HepG2 (cell line): ENCODE measurements at regions not wholly inside any gene's neighbourhood (a gene's known extent, or its start where the extent isn't known, plus 50 kb on each side); places are given as distances from the start of the nearest gene placed in this dataset.
A peak's percentile ranks its signal among the peaks of the same experiment; 100 is the strongest.

ENCODE experiments used
- ATAC-seq: fragments of 200-7000 bp; cut with Tn5 transposase; 3 replicates; pipeline ENCODE4 v1.9.1; 2020; ENCODE audit warnings: mild to moderate bottlenecking, moderate library complexity
- BruUV-seq: library from RNA; stranded (reverse); fragments of 400-500 nt; replicated peaks from 2 replicates; lab custom pipeline; 2021; lab: Mats Ljungman, UMichigan
- CTCF ChIA-PET: fragments of 300-600 bp; formaldehyde crosslinking; extraction: SDS; loops from one replicate; lab custom pipeline; 2021; ENCODE audit warnings: low total read pairs, inconsistent platforms, low intra/inter-chr PET ratio; lab: Yijun Ruan, JAX
- POLR2A ChIA-PET: fragments of 350-600 bp; sonication (Branson Sonifier 250); formaldehyde crosslinking; loops from one replicate; lab custom pipeline; 2020; ENCODE audit warnings: antibody characterized with exemption, inconsistent platforms; lab: Yijun Ruan, JAX
- DNase-seq: peaks from one replicate; pipeline ENCODE4 v3.0.0-alpha.2; 2015; ENCODE audit warnings: low spot score
- FAIRE-seq: peaks from 3 replicates; lab custom pipeline; 2011; peaks lifted over from hg19 to GRCh38; lab: Jason Lieb, UNC
- H2AFZ ChIP-seq: one replicate; pipeline ENCODE4 v1.6.1; 2011; ENCODE audit warnings: low read length, inconsistent platforms
- H3K27ac ChIP-seq: fragments of 300-600 bp; 3 replicates; pipeline ENCODE4 v1.8.0; 2011; ENCODE audit warnings: mixed run types, mild to moderate bottlenecking, mixed read lengths, low read length, inconsistent platforms; ENCODE audit not compliant: insufficient read depth; ENCODE audit errors: extremely low read length
- H3K27me3 ChIP-seq, 2 experiments: fragments of 200-600 bp in 1 of 2; 2 replicates in 1 of 2; 3 replicates in 1 of 2; pipeline versions ENCODE4 v1.6.0 to v1.8.0; 2011; ENCODE audit warnings: low read length in 2 of 2, mild to moderate bottlenecking in 2 of 2, moderate library complexity in 2 of 2, inconsistent platforms in 1 of 2; ENCODE audit not compliant: insufficient read depth in 2 of 2, control insufficient read depth in 1 of 2
- H3K36me3 ChIP-seq, 2 experiments: fragments of 200-600 bp in 1 of 2; replicated peaks in 1 of 2; 2 replicates in 1 of 2; 3 replicates in 1 of 2; pipeline versions ENCODE4 v1.5.1 to v1.8.0; 2011; ENCODE audit warnings: low read length in 2 of 2, inconsistent platforms in 1 of 2; ENCODE audit not compliant: insufficient read depth in 2 of 2, control insufficient read depth in 1 of 2
- H3K4me1 ChIP-seq: 2 replicates; pipeline ENCODE4 v1.5.1; 2012; ENCODE audit warnings: low read length, inconsistent platforms; ENCODE audit not compliant: insufficient read depth
- H3K4me2 ChIP-seq: 2 replicates; pipeline ENCODE4 v1.6.0; 2011; ENCODE audit warnings: low read depth, low read length, inconsistent platforms
- H3K4me3 ChIP-seq, 3 experiments: fragments of 200-600 bp in 1 of 3; sonication (generic), shearing (Covaris generic) in 1 of 3; replicated peaks in 1 of 3; 2 replicates each; pipeline ENCODE4 v1.5.1; 2011 to 2016; ENCODE audit warnings: low read length in 3 of 3, inconsistent platforms in 2 of 3, low read depth in 2 of 3, mild to moderate bottlenecking in 2 of 3, control low read depth in 1 of 3, mixed read lengths in 1 of 3; ENCODE audit not compliant: insufficient read depth in 1 of 3
- H3K79me2 ChIP-seq: one replicate; pipeline ENCODE4 v1.6.1; 2011; ENCODE audit warnings: low read length, inconsistent platforms; ENCODE audit not compliant: insufficient read depth
- H3K9ac ChIP-seq: 2 replicates; pipeline ENCODE4 v1.6.0; 2011; ENCODE audit warnings: mild to moderate bottlenecking, low read depth, low read length, inconsistent platforms; ENCODE audit not compliant: insufficient read depth
- H3K9me3 ChIP-seq: 2 replicates; pipeline ENCODE4 v1.5.1; 2012; ENCODE audit warnings: mild to moderate bottlenecking, low read length
- H4K20me1 ChIP-seq: 2 replicates; pipeline ENCODE4 v1.6.0; 2011; ENCODE audit warnings: inconsistent platforms, mild to moderate bottlenecking, low read length, moderate library complexity; ENCODE audit not compliant: insufficient read depth
- BCL6 ChIP-seq: IDR thresholded peaks from 2 replicates; pipeline ENCODE4 v1.6.1; 2016; ENCODE audit warnings: missing genetic modification reagents, missing compliant biosample characterization
- CEBPB ChIP-seq: IDR thresholded peaks from 2 replicates; pipeline ENCODE4 v1.6.1; 2011; ENCODE audit warnings: low read depth, low read length, improper control_type of control experiment, borderline replicate concordance
- CEBPG ChIP-seq: IDR thresholded peaks from 2 replicates; pipeline ENCODE4 v1.6.1; 2016
- FOXA1 ChIP-seq, 2 experiments: fragments of 450-650 bp in 1 of 2; sonication (generic) in 1 of 2; formaldehyde crosslinking in 1 of 2; IDR thresholded peaks; 2 replicates each; pipeline versions ENCODE4 v1.4.0 to v1.6.1; 2016 to 2020; ENCODE audit warnings: missing genetic modification reagents in 1 of 2
- LBX2 ChIP-seq: sonication (generic); formaldehyde crosslinking; IDR thresholded peaks from 2 replicates; pipeline ENCODE4 v1.5.0; 2020; ENCODE audit warnings: missing genetic modification reagents, mild to moderate bottlenecking, borderline replicate concordance
- RFX5 ChIP-seq: IDR thresholded peaks from 2 replicates; pipeline ENCODE4 v1.6.1; 2011; ENCODE audit warnings: low read depth, low read length, improper control_type of control experiment
- STAT5B ChIP-seq: sonication (generic); formaldehyde crosslinking; IDR thresholded peaks from 2 replicates; pipeline ENCODE4 v1.4.0; 2020; ENCODE audit warnings: missing genetic modification reagents
- TEAD2 ChIP-seq: sonication (generic); formaldehyde crosslinking; IDR thresholded peaks from 2 replicates; pipeline ENCODE4 v1.9.0; 2021; ENCODE audit warnings: missing genetic modification reagents
- ZNF512B ChIP-seq: sonication (generic); formaldehyde crosslinking; IDR thresholded peaks from 2 replicates; pipeline ENCODE4 v1.5.1; 2020; ENCODE audit warnings: missing genetic modification reagents, mild to moderate bottlenecking, borderline replicate concordance
- ZNF570 ChIP-seq: sonication (generic); formaldehyde crosslinking; IDR thresholded peaks from 2 replicates; pipeline ENCODE4 v1.4.0; 2020; ENCODE audit warnings: mild to moderate bottlenecking, missing genetic modification reagents, borderline replicate concordance
- WGBS: methylation state at CpG from one replicate; pipeline ENCODE4 v1.1.6; 2017; ENCODE audit warnings: low lambda C conversion rate; 5-methylcytosine and 5-hydroxymethylcytosine counted together
- in situ Hi-C: cut with HindIII; loops from 2 replicates; pipeline ENCODE4 v1.10.0; 2017; ENCODE audit warnings: low pct_unique_long_range_greater_than_20kb; ENCODE audit not compliant: extremely low pct_ligation_motif_present
- intact Hi-C: fragments of 100-400 bp; cut with micrococcal nuclease; formaldehyde crosslinking; loops from one replicate; pipeline ENCODE4 v1.10.0; 2022; ENCODE audit not compliant: unreplicated experiment
- TF ChIP-seq, protein P1 (sequence below): IDR thresholded peaks from 2 replicates; pipeline ENCODE4 v1.6.1; 2016; ENCODE audit warnings: low read depth, control low read depth
- TF ChIP-seq, protein P2 (sequence below): sonication (generic); formaldehyde crosslinking; conservative IDR thresholded peaks from 2 replicates; pipeline ENCODE4 v1.8.0; 2022; ENCODE audit warnings: mild to moderate bottlenecking, moderate library complexity, missing genetic modification reagents
- TF ChIP-seq, protein P3 (sequence below): IDR thresholded peaks from 2 replicates; pipeline ENCODE4 v1.4.0; 2020; ENCODE audit warnings: mild to moderate bottlenecking, missing genetic modification reagents

GRCh38 chr2:59073286-59073685 is 832.2 kb upstream of the FANCL start:
- Histone ChIP-seq H3K27me3 (peaks cover 0 to 6% of the 10 kb centered on the region in 2 experiments; a peak in 1 of 5 replicates), H3K4me3 (no peak overlapping the region), H3K4me1 (peaks cover 7% of the 10 kb centered on the region), H3K9ac (no peak overlapping the region), H3K36me3 (no peaks in the 10 kb centered on the region), H3K9me3 (no peaks in the 10 kb centered on the region), H3K79me2 (no peaks in the 10 kb centered on the region), H3K27ac (no peak overlapping the region), H4K20me1 (no peaks in the 10 kb centered on the region), H3K4me2 (peak overlapping the region; percentile 9; the same call in 1 of the 2 replicates), H2AFZ (no peak overlapping the region)
- POLR2A ChIA-PET = no interaction called here
- DNase-seq (peak; percentile 34), FAIRE-seq (no peak), ATAC-seq (peak; percentile 76)
- BruUV-seq = no TSS peak
- in situ Hi-C loops (no loop called here), intact Hi-C loops (no loop called here)
- under 1% methylated on average over 6 of the region's 6 CpGs for WGBS
- CTCF ChIA-PET = no interaction called here
- TF ChIP-seq, protein P1, sequence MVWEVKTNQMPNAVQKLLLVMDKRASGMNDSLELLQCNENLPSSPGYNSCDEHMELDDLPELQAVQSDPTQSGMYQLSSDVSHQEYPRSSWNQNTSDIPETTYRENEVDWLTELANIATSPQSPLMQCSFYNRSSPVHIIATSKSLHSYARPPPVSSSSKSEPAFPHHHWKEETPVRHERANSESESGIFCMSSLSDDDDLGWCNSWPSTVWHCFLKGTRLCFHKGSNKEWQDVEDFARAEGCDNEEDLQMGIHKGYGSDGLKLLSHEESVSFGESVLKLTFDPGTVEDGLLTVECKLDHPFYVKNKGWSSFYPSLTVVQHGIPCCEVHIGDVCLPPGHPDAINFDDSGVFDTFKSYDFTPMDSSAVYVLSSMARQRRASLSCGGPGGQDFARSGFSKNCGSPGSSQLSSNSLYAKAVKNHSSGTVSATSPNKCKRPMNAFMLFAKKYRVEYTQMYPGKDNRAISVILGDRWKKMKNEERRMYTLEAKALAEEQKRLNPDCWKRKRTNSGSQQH = no peak
- TF ChIP-seq, protein P2, sequence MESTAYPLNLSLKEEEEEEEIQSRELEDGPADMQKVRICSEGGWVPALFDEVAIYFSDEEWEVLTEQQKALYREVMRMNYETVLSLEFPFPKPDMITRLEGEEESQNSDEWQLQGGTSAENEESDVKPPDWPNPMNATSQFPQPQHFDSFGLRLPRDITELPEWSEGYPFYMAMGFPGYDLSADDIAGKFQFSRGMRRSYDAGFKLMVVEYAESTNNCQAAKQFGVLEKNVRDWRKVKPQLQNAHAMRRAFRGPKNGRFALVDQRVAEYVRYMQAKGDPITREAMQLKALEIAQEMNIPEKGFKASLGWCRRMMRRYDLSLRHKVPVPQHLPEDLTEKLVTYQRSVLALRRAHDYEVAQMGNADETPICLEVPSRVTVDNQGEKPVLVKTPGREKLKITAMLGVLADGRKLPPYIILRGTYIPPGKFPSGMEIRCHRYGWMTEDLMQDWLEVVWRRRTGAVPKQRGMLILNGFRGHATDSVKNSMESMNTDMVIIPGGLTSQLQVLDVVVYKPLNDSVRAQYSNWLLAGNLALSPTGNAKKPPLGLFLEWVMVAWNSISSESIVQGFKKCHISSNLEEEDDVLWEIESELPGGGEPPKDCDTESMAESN (CRISPR knock-in tag) = 0 out of 2 replicates have a peak, but pooled peaks have one; percentile 41
- TF ChIP-seq FOXA1 (IDR thresholded peaks at IDR 0.05) (no peak), FOXA1 (CRISPR knock-in tag; IDR thresholded peaks at IDR 0.05) (peak; percentile 82), ZNF512B (CRISPR knock-in tag) (0 out of 2 replicates have a peak, but pooled peaks have one; percentile 32), RFX5 (no peak), CEBPG (CRISPR knock-in tag) (peak; percentile 81), BCL6 (CRISPR knock-in tag) (peak; percentile 89), LBX2 (no peak), STAT5B (CRISPR knock-in tag) (no peak), TEAD2 (CRISPR knock-in tag) (no peak), ZNF570 (no peak), CEBPB (peak; percentile 73; the same call in 1 of the 2 replicates)
- TF ChIP-seq, protein P3, sequence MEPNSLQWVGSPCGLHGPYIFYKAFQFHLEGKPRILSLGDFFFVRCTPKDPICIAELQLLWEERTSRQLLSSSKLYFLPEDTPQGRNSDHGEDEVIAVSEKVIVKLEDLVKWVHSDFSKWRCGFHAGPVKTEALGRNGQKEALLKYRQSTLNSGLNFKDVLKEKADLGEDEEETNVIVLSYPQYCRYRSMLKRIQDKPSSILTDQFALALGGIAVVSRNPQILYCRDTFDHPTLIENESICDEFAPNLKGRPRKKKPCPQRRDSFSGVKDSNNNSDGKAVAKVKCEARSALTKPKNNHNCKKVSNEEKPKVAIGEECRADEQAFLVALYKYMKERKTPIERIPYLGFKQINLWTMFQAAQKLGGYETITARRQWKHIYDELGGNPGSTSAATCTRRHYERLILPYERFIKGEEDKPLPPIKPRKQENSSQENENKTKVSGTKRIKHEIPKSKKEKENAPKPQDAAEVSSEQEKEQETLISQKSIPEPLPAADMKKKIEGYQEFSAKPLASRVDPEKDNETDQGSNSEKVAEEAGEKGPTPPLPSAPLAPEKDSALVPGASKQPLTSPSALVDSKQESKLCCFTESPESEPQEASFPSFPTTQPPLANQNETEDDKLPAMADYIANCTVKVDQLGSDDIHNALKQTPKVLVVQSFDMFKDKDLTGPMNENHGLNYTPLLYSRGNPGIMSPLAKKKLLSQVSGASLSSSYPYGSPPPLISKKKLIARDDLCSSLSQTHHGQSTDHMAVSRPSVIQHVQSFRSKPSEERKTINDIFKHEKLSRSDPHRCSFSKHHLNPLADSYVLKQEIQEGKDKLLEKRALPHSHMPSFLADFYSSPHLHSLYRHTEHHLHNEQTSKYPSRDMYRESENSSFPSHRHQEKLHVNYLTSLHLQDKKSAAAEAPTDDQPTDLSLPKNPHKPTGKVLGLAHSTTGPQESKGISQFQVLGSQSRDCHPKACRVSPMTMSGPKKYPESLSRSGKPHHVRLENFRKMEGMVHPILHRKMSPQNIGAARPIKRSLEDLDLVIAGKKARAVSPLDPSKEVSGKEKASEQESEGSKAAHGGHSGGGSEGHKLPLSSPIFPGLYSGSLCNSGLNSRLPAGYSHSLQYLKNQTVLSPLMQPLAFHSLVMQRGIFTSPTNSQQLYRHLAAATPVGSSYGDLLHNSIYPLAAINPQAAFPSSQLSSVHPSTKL = peak; percentile 68
